ENCODE measurements at regions not wholly inside any gene's neighbourhood (a gene's known extent, or its start where the extent isn't known, plus 50 kb on each side); places are given as distances from the start of the nearest gene placed in this dataset.

- Histone ChIP-seq H3K4me3 (replicated peaks in 1 of 4; ENCODE audit: control extremely low read depth in 1 of 4, insufficient read depth in 1 of 4, low read depth in 3 of 4, low read length in 4 of 4) (no peak overlapping the region), H3K36me3 (ENCODE audit: control insufficient read depth, insufficient read depth, low read length) (no peaks in the 10 kb centered on the region), H3K27ac (ENCODE audit: insufficient read depth, low read length) (no peak overlapping the region), H3K9ac (ENCODE audit: insufficient read depth, low read length) (no peak overlapping the region), H4K20me1 (ENCODE audit: control insufficient read depth, extremely low read depth, insufficient read depth, low read length) (no peaks in the 10 kb centered on the region), H3K79me2 (ENCODE audit: control insufficient read depth, insufficient read depth, low read length) (no peaks in the 10 kb centered on the region), H3K9me3 (ENCODE audit: control insufficient read depth, insufficient read depth, low read depth, low read length) (no peaks in the 10 kb centered on the region), H3K4me1 (ENCODE audit: control insufficient read depth, extremely low read depth, insufficient read depth, low read length) (no peaks in the 10 kb centered on the region), H3K27me3 (ENCODE audit: control insufficient read depth, insufficient read depth, low read length) (no peaks in the 10 kb centered on the region), H2AFZ (ENCODE audit: low read length) (no peak overlapping the region), H3K4me2 (ENCODE audit: extremely low read depth, insufficient read depth, low read length) (no peak overlapping the region)
- TF ChIP-seq EZH2 (IDR thresholded peaks at IDR 0.05; ENCODE audit: low read length, missing control alignments) (no peak), CTCF (conservative IDR thresholded peaks at IDR 0.05 in 1 of 2, IDR thresholded peaks at IDR 0.05 in 1 of 2; ENCODE audit: low read depth in 1 of 2, low read length in 2 of 2) (no peak)
- no peak for DNase-seq (ENCODE audit: low read depth in 2 of 2)
Measured at GRCh38 chr19:8915997-8916396, 83.8 kb downstream of the MBD3L1 start.

GRCh38 chr19:8922591-8922990 is 87.6 kb downstream of the MUC16 start:
- no peak for DNase-seq (ENCODE audit: low read depth in 2 of 2)
- no peak overlapping the region for H3K4me2 ChIP-seq (ENCODE audit: extremely low read depth, insufficient read depth, low read length)
- TF ChIP-seq CTCF (conservative IDR thresholded peaks at IDR 0.05 in 1 of 2, IDR thresholded peaks at IDR 0.05 in 1 of 2; ENCODE audit: low read depth in 1 of 2, low read length in 2 of 2) (no peak), EZH2 (IDR thresholded peaks at IDR 0.05; ENCODE audit: low read length, missing control alignments) (no peak)
- H3K27ac ChIP-seq (ENCODE audit: insufficient read depth, low read length): no peak overlapping the region
- H3K36me3 ChIP-seq (ENCODE audit: control insufficient read depth, insufficient read depth, low read length): no peaks in the 10 kb centered on the region
- peaks cover 2% of the 10 kb centered on the region for H3K9me3 ChIP-seq (ENCODE audit: control insufficient read depth, insufficient read depth, low read depth, low read length)
- no peak overlapping the region for H3K9ac ChIP-seq (ENCODE audit: insufficient read depth, low read length)
- H3K4me1 ChIP-seq (ENCODE audit: control insufficient read depth, extremely low read depth, insufficient read depth, low read length): no peaks in the 10 kb centered on the region
- H2AFZ ChIP-seq (ENCODE audit: low read length): no peak overlapping the region
- no peak overlapping the region for H3K4me3 ChIP-seq (replicated peaks in 1 of 4; ENCODE audit: control extremely low read depth in 1 of 4, insufficient read depth in 1 of 4, low read depth in 3 of 4, low read length in 4 of 4)
- no peaks in the 10 kb centered on the region for H3K27me3 ChIP-seq (ENCODE audit: control insufficient read depth, insufficient read depth, low read length)
- no peaks in the 10 kb centered on the region for H3K79me2 ChIP-seq (ENCODE audit: control insufficient read depth, insufficient read depth, low read length)
- no peaks in the 10 kb centered on the region for H4K20me1 ChIP-seq (ENCODE audit: control insufficient read depth, extremely low read depth, insufficient read depth, low read length)

- Histone ChIP-seq H2AFZ (ENCODE audit: low read length) (no peak overlapping the region), H3K4me3 (replicated peaks in 1 of 4; ENCODE audit: control extremely low read depth in 1 of 4, insufficient read depth in 1 of 4, low read depth in 3 of 4, low read length in 4 of 4) (no peak overlapping the region), H4K20me1 (ENCODE audit: control insufficient read depth, extremely low read depth, insufficient read depth, low read length) (no peaks in the 10 kb centered on the region), H3K9ac (ENCODE audit: insufficient read depth, low read length) (no peak overlapping the region), H3K79me2 (ENCODE audit: control insufficient read depth, insufficient read depth, low read length) (no peaks in the 10 kb centered on the region), H3K4me2 (ENCODE audit: extremely low read depth, insufficient read depth, low read length) (no peak overlapping the region), H3K9me3 (ENCODE audit: control insufficient read depth, insufficient read depth, low read depth, low read length) (peaks cover 2% of the 10 kb centered on the region), H3K4me1 (ENCODE audit: control insufficient read depth, extremely low read depth, insufficient read depth, low read length) (no peaks in the 10 kb centered on the region), H3K27ac (ENCODE audit: insufficient read depth, low read length) (no peak overlapping the region), H3K36me3 (ENCODE audit: control insufficient read depth, insufficient read depth, low read length) (no peaks in the 10 kb centered on the region), H3K27me3 (ENCODE audit: control insufficient read depth, insufficient read depth, low read length) (no peaks in the 10 kb centered on the region)
- TF ChIP-seq EZH2 (IDR thresholded peaks at IDR 0.05; ENCODE audit: low read length, missing control alignments) (no peak), CTCF (conservative IDR thresholded peaks at IDR 0.05 in 1 of 2, IDR thresholded peaks at IDR 0.05 in 1 of 2; ENCODE audit: low read depth in 1 of 2, low read length in 2 of 2) (no peak)
- no peak for DNase-seq (ENCODE audit: low read depth in 2 of 2)
Measured at GRCh38 chr19:8924283-8924682, 85.9 kb downstream of the MUC16 start.

Data from fibroblast of lung (primary cell).